HEK293T (cell line): ENCODE measurements at regions not wholly inside any gene's neighbourhood (a gene's known extent, or its start where the extent isn't known, plus 50 kb on each side); places are given as distances from the start of the nearest gene placed in this dataset.
"Not testable (repeated sequence)": the region's sequence is repeated elsewhere in the genome, so short reads cannot be mapped to it uniquely, and the experiment has no call there.

Experiments
- CTCF ChIA-PET: fragments of 350-600 bp; formaldehyde crosslinking; extraction: SDS; loops from one replicate; lab custom pipeline; 2021; ENCODE audit warnings: antibody characterized with exemption, inconsistent platforms; lab: Yijun Ruan, JAX
- POLR2A ChIA-PET: fragments of 350-600 bp; formaldehyde crosslinking; extraction: SDS; loops from one replicate; lab custom pipeline; 2020; ENCODE audit warnings: antibody characterized with exemption, inconsistent platforms; lab: Yijun Ruan, JAX
- DNase-seq: peaks from one replicate; pipeline ENCODE4 v3.0.0; 2012; ENCODE audit warnings: mixed read lengths; ENCODE audit errors: extremely low spot score
- ARNT ChIP-seq: fragments of 450-650 bp; IDR thresholded peaks from 2 replicates; pipeline ENCODE4 v1.6.1; 2017; ENCODE audit warnings: mild to moderate bottlenecking
- BHLHE40 ChIP-seq: fragments of 450-650 bp; IDR thresholded peaks from 2 replicates; pipeline ENCODE4 v1.6.1; 2016; ENCODE audit warnings: mild to moderate bottlenecking, moderate library complexity, borderline replicate concordance
- CTBP1 ChIP-seq: fragments of 450-650 bp; IDR thresholded peaks from 2 replicates; pipeline ENCODE4 v1.6.1; 2016; ENCODE audit warnings: borderline replicate concordance
- ELF4 ChIP-seq: fragments of 450-650 bp; IDR thresholded peaks from 2 replicates; pipeline ENCODE4 v1.6.1; 2017; ENCODE audit warnings: antibody characterized with exemption
- FOXA1 ChIP-seq: fragments of 450-650 bp; IDR thresholded peaks from 2 replicates; pipeline ENCODE4 v1.6.1; 2016; ENCODE audit warnings: mild to moderate bottlenecking
- FOXK2 ChIP-seq: fragments of 450-650 bp; IDR thresholded peaks from 2 replicates; pipeline ENCODE4 v1.6.1; 2016; ENCODE audit warnings: mild to moderate bottlenecking
- FOXM1 ChIP-seq: fragments of 450-650 bp; IDR thresholded peaks from 2 replicates; pipeline ENCODE4 v1.6.1; 2017; ENCODE audit warnings: mild to moderate bottlenecking, borderline replicate concordance
- HDGF ChIP-seq: fragments of 450-650 bp; IDR thresholded peaks from 2 replicates; pipeline ENCODE4 v1.6.1; 2017; ENCODE audit warnings: antibody characterized with exemption, borderline replicate concordance
- L3MBTL2 ChIP-seq: fragments of 450-650 bp; conservative IDR thresholded peaks from 2 replicates; pipeline ENCODE4 v1.6.1; 2016; ENCODE audit warnings: mild to moderate bottlenecking
- LEF1 ChIP-seq: fragments of 450-650 bp; IDR thresholded peaks from 2 replicates; pipeline ENCODE4 v1.6.1; 2017; ENCODE audit warnings: mild to moderate bottlenecking, borderline replicate concordance
- NFRKB ChIP-seq: fragments of 450-650 bp; IDR thresholded peaks from 2 replicates; pipeline ENCODE4 v1.6.1; 2016; ENCODE audit warnings: mild to moderate bottlenecking, moderate library complexity
- SP1 ChIP-seq: fragments of 450-650 bp; IDR thresholded peaks from 2 replicates; pipeline ENCODE4 v1.6.1; 2017
- SUZ12 ChIP-seq: fragments of 450-650 bp; IDR thresholded peaks from 2 replicates; pipeline ENCODE4 v1.6.1; 2016; ENCODE audit warnings: mild to moderate bottlenecking
- TARDBP ChIP-seq: fragments of 450-650 bp; IDR thresholded peaks from 2 replicates; pipeline ENCODE4 v1.6.1; 2016
- ZNF384 ChIP-seq: fragments of 450-650 bp; IDR thresholded peaks from 2 replicates; pipeline ENCODE4 v1.6.1; 2016
- TF ChIP-seq, protein P1 (sequence below): fragments of 450-650 bp; IDR thresholded peaks from 2 replicates; pipeline ENCODE4 v1.6.1; 2016

DNA sequence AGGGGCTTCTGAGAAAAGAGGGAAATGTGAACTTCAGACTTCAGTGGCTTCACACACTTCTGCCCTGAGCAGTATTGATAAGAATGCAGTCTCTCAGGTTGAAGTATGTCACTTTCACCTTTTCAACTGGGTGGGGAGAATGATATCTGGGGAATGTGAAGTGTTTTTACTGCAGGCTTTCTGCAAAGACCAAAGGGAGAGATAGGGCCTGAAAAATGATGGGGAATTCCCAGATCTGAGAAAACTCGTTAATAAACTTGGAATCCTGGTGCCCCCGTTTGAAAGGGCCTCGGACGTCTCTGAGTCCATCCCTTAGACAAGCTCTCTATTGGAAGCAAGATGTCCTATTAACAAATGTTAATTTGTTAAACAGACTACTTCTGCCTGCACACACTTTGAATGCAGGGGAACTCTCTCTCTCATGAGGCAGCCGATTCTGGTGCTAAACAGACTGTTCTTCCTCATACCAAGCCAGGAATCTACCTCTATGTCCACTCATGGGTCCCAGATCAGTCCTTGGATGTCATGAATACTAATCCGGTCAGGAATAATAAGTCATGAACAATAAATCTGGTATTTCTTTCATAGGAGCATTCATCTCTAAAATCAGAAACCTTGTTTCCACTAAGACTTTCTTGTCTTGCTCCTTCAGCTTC, 193.6 kb downstream of the JCAD start:
- ChIA-PET POLR2A (no interaction called here), CTCF (no interaction called here)
- no peak for DNase-seq
- TF ChIP-seq TARDBP (no peak), LEF1 (no peak), HDGF (no peak), FOXM1 (no peak), SUZ12 (no peak), CTBP1 (no peak), NFRKB (no peak), ELF4 (no peak), FOXK2 (no peak), BHLHE40 (no peak), FOXA1 (no peak)

DNA sequence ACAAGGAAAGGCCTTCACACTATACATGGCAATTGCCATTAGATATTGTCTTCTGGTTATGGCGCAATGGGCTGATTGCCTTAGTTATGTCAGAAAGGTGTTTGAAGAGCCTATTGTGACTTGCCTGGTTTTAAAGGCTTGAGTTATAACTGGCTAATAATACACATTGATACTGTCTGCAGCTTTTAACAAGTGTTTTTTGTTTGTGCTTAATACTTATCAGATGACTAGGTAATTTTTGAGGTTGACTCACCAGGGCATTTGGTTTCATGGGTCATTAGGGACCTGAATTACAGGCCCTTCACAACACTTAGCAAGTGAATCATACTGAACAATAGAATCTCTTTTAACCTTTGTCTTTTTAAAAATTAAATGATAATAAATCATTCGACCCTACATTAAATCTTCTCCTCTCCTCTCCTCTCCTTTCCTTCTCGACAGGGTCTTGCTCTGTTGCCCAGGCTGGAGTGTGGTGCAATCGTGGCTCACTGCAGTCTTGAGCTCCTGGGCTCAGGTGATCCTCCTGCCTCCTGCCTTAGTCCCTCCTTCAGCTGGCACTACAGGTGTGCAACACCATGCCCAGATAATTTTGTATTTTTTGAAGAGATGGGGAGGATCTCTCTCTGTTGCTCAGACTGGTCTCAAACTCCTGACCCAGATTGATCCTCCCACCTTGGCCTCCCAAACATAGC, 196.3 kb downstream of the JCAD start:
- no peak for DNase-seq
- no peak for TF ChIP-seq BHLHE40
- ChIA-PET POLR2A (no interaction called here), CTCF (no interaction called here)

DNA sequence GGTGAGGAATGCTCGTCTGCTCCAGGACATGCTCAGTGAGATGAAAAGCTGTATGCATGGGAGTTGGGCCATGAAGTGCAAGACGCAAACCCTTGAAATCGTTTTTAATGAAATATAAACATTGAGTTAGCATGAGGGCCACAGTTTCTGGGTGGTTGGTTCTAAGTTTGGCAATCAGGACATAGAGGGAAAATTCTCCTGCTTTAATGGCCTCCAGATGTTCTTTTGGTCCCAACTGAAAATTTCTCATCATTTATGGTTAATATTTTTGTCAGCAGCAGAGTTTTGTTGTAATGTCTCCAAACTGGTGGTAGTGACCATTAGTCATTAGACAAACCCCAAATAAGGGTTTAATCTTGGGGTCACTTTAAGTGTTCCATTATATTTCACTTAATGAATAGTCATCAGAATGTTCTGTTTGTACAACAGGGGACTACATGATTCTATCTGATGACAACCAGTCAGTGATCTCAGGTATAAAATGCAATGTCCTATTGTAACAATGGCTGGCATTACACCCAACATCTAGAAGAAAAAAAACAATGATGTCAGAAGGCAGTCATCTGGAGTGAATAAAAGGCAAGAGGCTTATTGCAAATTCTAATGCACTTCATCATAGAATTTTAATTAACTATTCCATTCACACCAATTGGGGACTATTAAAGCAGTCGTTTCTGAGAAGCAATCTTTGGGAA, 197.4 kb downstream of the JCAD start:
- POLR2A ChIA-PET, result no interaction called here
- no peak for DNase-seq
- TF ChIP-seq ELF4 (no peak), LEF1 (no peak), ARNT (no peak), FOXK2 (no peak), TARDBP (no peak), ZNF384 (no peak), L3MBTL2 (no peak)
- CTCF ChIA-PET, result no interaction called here

DNA sequence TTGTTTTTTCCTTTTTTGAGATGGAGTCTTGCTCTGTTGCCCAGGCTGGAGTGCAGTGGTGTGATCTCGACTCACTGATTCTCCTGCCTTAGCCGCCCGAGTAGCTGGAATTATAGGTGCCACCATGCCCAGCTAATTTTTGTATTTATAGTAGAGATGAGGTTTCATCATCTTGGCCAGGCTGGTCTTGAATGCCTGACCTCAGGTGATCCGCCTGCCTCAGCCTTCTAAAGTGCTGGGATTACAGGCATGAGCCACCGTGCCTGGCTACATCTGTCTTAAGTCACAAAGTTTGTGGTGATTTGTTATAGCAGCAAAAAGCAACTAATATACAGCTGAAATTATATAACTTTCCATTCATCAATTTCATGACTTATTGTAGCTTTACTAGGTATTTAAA, 198.2 kb downstream of the JCAD start:
- CTCF ChIA-PET, result interaction anchor here (0.7 kb wide), 1 partner anchor 10 kb away, joined by 3 read pairs; no protein-coding TSS in a partner anchor
- POLR2A ChIA-PET, DNase-seq: not testable (repeated sequence)

DNA sequence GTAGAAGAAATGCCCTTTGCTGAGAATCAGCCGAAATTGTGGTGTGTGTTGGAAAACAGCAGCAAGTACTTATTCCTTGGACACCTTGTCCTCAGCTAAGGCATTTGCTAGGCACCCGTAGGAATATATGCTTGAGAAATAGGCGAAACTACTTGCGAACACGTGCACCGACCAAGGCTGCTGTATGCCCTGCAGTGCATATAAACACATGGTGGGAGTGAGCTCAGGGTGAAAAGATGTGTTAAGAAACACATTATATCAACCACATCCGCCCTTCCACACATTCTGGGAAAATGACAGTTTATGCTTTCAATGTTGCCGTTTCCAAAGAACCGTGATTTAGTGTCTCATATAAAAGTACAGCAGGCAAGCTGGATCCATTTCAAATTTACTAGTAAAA, 199.2 kb downstream of the JCAD start:
- DNase-seq, result no peak
- ChIA-PET CTCF (interaction anchor here (0.6 kb wide), 1 partner anchor 142 kb away, joined by 3 read pairs; no protein-coding TSS in a partner anchor), POLR2A (no interaction called here)
- TF ChIP-seq FOXK2, result no peak
- no peak for TF ChIP-seq SP1
- TF ChIP-seq, protein P1, sequence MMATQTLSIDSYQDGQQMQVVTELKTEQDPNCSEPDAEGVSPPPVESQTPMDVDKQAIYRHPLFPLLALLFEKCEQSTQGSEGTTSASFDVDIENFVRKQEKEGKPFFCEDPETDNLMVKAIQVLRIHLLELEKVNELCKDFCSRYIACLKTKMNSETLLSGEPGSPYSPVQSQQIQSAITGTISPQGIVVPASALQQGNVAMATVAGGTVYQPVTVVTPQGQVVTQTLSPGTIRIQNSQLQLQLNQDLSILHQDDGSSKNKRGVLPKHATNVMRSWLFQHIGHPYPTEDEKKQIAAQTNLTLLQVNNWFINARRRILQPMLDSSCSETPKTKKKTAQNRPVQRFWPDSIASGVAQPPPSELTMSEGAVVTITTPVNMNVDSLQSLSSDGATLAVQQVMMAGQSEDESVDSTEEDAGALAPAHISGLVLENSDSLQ, result no peak
- no peak for TF ChIP-seq NFRKB
- no peak for TF ChIP-seq LEF1
- no peak for TF ChIP-seq ELF4
- no peak for TF ChIP-seq L3MBTL2
- TF ChIP-seq TARDBP, result no peak
- no peak for TF ChIP-seq BHLHE40
- TF ChIP-seq FOXM1, result no peak
- no peak for TF ChIP-seq HDGF
- TF ChIP-seq ZNF384, result no peak
- TF ChIP-seq SUZ12, result no peak
- TF ChIP-seq CTBP1, result no peak
- TF ChIP-seq FOXA1, result no peak
- no peak for TF ChIP-seq ARNT

DNA sequence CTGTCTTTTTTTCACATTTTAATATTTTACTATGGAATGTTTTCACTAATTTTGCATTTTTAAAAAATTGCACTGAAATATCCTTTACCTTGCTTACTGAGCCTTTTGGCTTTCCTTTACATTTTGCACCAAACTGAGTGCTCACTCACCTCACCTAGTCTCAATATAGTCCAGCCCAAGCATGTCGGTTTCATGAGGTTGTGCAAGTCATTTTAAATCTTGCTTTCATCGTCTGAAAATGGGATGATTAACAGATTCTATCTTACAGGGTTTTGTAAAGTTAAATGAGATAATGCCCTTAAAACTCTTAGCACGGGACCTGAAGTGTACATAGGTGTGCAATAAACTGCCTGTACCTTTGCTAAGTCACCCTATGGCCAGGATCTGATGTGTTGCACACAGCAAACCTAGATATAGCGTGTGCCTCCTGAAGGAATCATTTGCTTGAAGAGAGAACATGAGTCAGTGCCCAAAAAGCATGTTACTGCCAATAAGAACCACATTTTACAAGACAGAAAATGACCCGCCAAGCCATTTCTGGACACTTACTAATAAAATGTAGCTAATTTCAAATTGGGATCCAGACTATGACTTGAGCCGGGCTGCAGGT, 199.8 kb downstream of the JCAD start:
- CTCF ChIA-PET, result interaction anchor here (0.6 kb wide), 1 partner anchor 142 kb away, joined by 3 read pairs; no protein-coding TSS in a partner anchor
- DNase-seq, result no peak
- TF ChIP-seq TARDBP (no peak), HDGF (no peak), BHLHE40 (no peak), L3MBTL2 (no peak), NFRKB (no peak), FOXA1 (no peak), SP1 (no peak), CTBP1 (no peak), SUZ12 (no peak), ZNF384 (no peak), ELF4 (no peak), FOXM1 (no peak), ARNT (no peak), LEF1 (no peak), FOXK2 (no peak)
- TF ChIP-seq, protein P1, result no peak
- POLR2A ChIA-PET, result no interaction called here
